ENCODE measurements at regions not wholly inside any gene's neighbourhood (a gene's known extent, or its start where the extent isn't known, plus 50 kb on each side); places are given as distances from the start of the nearest gene placed in this dataset.

DNA sequence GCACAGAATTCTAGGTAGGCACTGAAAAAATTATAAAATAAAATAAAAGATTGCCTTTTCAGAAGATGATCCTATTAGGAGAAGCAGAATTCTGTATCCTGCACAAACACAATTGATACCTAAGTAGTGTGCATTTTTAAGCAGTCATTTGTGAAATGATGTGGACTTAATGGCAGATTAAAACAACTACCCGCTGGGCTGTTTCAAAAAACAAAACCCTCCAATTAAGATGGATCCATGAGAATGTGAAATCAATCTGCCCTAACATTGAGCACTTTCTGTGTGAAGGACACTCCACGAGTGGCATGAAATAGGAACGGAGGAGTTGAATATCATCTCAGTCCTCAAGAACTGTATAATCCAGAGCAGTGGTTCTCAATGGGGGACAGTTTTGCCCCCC is 1012.8 kb upstream of the EEF2KMT start:
- TF ChIP-seq, protein P1, sequence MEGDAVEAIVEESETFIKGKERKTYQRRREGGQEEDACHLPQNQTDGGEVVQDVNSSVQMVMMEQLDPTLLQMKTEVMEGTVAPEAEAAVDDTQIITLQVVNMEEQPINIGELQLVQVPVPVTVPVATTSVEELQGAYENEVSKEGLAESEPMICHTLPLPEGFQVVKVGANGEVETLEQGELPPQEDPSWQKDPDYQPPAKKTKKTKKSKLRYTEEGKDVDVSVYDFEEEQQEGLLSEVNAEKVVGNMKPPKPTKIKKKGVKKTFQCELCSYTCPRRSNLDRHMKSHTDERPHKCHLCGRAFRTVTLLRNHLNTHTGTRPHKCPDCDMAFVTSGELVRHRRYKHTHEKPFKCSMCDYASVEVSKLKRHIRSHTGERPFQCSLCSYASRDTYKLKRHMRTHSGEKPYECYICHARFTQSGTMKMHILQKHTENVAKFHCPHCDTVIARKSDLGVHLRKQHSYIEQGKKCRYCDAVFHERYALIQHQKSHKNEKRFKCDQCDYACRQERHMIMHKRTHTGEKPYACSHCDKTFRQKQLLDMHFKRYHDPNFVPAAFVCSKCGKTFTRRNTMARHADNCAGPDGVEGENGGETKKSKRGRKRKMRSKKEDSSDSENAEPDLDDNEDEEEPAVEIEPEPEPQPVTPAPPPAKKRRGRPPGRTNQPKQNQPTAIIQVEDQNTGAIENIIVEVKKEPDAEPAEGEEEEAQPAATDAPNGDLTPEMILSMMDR (IDR thresholded peaks at IDR 0.05): no peak
- TF ChIP-seq POLR2A (IDR thresholded peaks at IDR 0.05): no peak
